ENCODE measurements at regions not wholly inside any gene's neighbourhood (a gene's known extent, or its start where the extent isn't known, plus 50 kb on each side); places are given as distances from the start of the nearest gene placed in this dataset.

GRCh38 chr7:25624833-25625232 lies 396.5 kb upstream of the NPVF start:
- TF ChIP-seq CTCF (conservative IDR thresholded peaks at IDR 0.05 in 1 of 2, IDR thresholded peaks at IDR 0.05 in 1 of 2; ENCODE audit: low read depth in 1 of 2, low read length in 2 of 2): no peak
- no peak for TF ChIP-seq EZH2 (IDR thresholded peaks at IDR 0.05; ENCODE audit: low read length, missing control alignments)
